HL-60 (cell line): ENCODE measurements at regions not wholly inside any gene's neighbourhood (a gene's known extent, or its start where the extent isn't known, plus 50 kb on each side); places are given as distances from the start of the nearest gene placed in this dataset.

ENCODE experiments used
- DNase-seq, 2 experiments: peaks; one replicate each; pipeline ENCODE4 v3.0.0-alpha.2; 2010 to 2020; ENCODE audit warnings: low read depth in 1 of 2, low spot score in 1 of 2
- H3K27ac ChIP-seq: fragments of 250-450 bp; sonication (Bioruptor Pico); replicated peaks from 2 replicates; pipeline ENCODE4 v1.5.1; 2020; ENCODE audit warnings: mild to moderate bottlenecking, moderate library complexity
- H3K27me3 ChIP-seq: fragments of 250-450 bp; sonication (Bioruptor Pico); 2 replicates; pipeline ENCODE4 v1.5.1; 2021; ENCODE audit warnings: mild to moderate bottlenecking, moderate library complexity; ENCODE audit not compliant: insufficient read depth, poor library complexity, severe bottlenecking
- H3K4me3 ChIP-seq: replicated peaks from 2 replicates; pipeline ENCODE4 v1.5.1; 2011; ENCODE audit warnings: mild to moderate bottlenecking, control low read depth, low read length; ENCODE audit not compliant: insufficient read depth
- GABPA ChIP-seq: IDR thresholded peaks from 2 replicates; pipeline ENCODE4 v1.6.1; 2012; ENCODE audit warnings: low read depth
- POLR2AphosphoS5 ChIP-seq: IDR thresholded peaks from 2 replicates; pipeline ENCODE4 v1.6.1; 2012; ENCODE audit warnings: low read depth
- SPI1 ChIP-seq: IDR thresholded peaks from 2 replicates; pipeline ENCODE4 v1.6.1; 2012; ENCODE audit warnings: low read depth, mild to moderate bottlenecking, borderline replicate concordance
- TF ChIP-seq, protein P1 (sequence below): IDR thresholded peaks from one replicate; pipeline ENCODE4 v1.5.1; 2011; ENCODE audit warnings: low read length, control low read depth, inconsistent platforms; ENCODE audit not compliant: insufficient read depth
- TF ChIP-seq, protein P2 (sequence below): IDR thresholded peaks from 2 replicates; pipeline ENCODE4 v1.6.1; 2012; ENCODE audit warnings: low read depth; ENCODE audit not compliant: insufficient replicate concordance

DNA sequence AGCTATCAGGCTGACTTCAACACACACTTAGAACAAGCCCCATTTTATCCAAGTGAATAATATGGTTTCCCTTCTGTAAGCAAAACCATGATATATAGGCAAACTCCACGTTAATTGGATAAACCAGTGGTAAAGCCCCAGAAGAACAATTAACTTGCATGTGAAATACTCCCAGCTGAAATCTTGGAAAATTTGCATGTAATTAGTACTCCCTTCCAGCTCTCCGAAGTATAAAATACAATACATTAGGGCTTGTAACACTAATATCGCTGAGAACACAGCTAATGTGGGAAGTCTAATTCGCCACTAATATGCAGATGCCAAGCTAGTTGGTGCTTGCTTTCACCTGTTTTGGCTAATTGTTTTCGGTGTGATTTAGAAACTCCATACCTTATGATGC lies 859.0 kb upstream of the AUTS2 start:
- H3K27me3 ChIP-seq, result no peaks in the 10 kb centered on the region
- H3K4me3 ChIP-seq, result no peak overlapping the region

GRCh38 chr7:68744036-68744435 lies 854.2 kb upstream of the AUTS2 start:
- TF ChIP-seq GABPA (no peak), SPI1 (no peak), POLR2AphosphoS5 (no peak)
- Histone ChIP-seq H3K4me3 (no peak overlapping the region), H3K27me3 (no peaks in the 10 kb centered on the region), H3K27ac (no peak overlapping the region)
- DNase-seq, result no peak

More for the DNA sequence above, 859.0 kb upstream of the AUTS2 start:
- DNase-seq, result no peak
- TF ChIP-seq SPI1, result no peak
- TF ChIP-seq, protein P1, sequence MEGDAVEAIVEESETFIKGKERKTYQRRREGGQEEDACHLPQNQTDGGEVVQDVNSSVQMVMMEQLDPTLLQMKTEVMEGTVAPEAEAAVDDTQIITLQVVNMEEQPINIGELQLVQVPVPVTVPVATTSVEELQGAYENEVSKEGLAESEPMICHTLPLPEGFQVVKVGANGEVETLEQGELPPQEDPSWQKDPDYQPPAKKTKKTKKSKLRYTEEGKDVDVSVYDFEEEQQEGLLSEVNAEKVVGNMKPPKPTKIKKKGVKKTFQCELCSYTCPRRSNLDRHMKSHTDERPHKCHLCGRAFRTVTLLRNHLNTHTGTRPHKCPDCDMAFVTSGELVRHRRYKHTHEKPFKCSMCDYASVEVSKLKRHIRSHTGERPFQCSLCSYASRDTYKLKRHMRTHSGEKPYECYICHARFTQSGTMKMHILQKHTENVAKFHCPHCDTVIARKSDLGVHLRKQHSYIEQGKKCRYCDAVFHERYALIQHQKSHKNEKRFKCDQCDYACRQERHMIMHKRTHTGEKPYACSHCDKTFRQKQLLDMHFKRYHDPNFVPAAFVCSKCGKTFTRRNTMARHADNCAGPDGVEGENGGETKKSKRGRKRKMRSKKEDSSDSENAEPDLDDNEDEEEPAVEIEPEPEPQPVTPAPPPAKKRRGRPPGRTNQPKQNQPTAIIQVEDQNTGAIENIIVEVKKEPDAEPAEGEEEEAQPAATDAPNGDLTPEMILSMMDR, result no peak
- TF ChIP-seq, protein P2, sequence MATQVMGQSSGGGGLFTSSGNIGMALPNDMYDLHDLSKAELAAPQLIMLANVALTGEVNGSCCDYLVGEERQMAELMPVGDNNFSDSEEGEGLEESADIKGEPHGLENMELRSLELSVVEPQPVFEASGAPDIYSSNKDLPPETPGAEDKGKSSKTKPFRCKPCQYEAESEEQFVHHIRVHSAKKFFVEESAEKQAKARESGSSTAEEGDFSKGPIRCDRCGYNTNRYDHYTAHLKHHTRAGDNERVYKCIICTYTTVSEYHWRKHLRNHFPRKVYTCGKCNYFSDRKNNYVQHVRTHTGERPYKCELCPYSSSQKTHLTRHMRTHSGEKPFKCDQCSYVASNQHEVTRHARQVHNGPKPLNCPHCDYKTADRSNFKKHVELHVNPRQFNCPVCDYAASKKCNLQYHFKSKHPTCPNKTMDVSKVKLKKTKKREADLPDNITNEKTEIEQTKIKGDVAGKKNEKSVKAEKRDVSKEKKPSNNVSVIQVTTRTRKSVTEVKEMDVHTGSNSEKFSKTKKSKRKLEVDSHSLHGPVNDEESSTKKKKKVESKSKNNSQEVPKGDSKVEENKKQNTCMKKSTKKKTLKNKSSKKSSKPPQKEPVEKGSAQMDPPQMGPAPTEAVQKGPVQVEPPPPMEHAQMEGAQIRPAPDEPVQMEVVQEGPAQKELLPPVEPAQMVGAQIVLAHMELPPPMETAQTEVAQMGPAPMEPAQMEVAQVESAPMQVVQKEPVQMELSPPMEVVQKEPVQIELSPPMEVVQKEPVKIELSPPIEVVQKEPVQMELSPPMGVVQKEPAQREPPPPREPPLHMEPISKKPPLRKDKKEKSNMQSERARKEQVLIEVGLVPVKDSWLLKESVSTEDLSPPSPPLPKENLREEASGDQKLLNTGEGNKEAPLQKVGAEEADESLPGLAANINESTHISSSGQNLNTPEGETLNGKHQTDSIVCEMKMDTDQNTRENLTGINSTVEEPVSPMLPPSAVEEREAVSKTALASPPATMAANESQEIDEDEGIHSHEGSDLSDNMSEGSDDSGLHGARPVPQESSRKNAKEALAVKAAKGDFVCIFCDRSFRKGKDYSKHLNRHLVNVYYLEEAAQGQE, result no peak
- no peak for TF ChIP-seq POLR2AphosphoS5
- TF ChIP-seq GABPA, result no peak
- no peak overlapping the region for H3K27ac ChIP-seq

DNA sequence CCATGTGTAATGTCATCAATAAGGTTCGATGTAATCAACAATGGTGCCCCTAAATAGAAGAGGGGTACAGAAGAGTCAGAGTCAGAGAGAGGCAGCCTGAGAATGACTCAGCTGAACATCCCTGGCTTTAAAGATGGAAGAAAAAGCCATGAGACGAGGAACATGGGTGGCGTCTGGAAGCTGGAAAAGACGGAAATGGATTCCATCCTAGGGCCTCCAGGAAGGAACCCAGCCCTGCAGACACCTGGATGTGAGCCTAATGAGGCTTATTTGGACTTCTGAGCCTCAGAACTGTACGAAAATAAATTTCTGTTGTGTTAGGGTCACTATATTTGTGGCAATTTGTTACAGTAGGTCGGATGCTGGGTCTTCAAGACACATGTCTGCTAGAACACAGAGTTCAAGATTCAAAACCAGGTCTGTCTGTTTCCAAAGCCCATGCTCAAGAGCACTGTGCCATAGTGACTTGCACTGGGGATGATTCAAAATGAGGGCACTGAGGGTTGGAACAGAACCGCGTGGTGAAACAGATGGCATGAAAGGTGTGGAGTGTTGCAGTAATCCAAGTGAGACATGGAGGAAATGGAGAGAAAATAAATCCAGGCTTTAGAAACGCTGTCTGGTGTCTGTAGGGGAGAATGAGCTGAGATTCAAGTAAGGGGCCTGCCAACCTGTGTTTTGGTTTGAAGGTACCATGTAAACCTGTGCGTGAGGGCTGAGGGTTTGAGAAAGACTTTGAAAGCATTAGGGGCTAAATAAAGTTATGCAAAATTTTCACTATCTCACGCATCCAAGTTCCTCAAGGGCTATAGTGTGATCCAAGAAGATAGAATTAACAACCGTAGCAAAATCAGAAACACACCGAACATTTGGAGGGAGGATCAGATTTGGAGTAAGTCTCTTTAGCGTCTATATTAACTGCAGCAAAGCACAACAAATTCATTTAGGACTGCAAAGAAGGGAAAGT lies 849.1 kb upstream of the AUTS2 start:
- no peak for DNase-seq
- Histone ChIP-seq H3K4me3 (no peak overlapping the region), H3K27me3 (no peaks in the 10 kb centered on the region), H3K27ac (no peak overlapping the region)
- no peak for TF ChIP-seq SPI1
- TF ChIP-seq, protein P2, result no peak
- TF ChIP-seq GABPA, result no peak
- TF ChIP-seq, protein P1, result no peak
- TF ChIP-seq POLR2AphosphoS5, result no peak

GRCh38 chr7:68752485-68753178 lies 845.6 kb upstream of the AUTS2 start:
- no peak overlapping the region for H3K27ac ChIP-seq
- H3K27me3 ChIP-seq, result no peaks in the 10 kb centered on the region
- TF ChIP-seq, protein P2, result no peak
- no peak for TF ChIP-seq SPI1
- TF ChIP-seq POLR2AphosphoS5, result no peak
- TF ChIP-seq, protein P1, result no peak
- no peak for TF ChIP-seq GABPA
- H3K4me3 ChIP-seq, result no peak overlapping the region
- no peak for DNase-seq
